Fibroblast of villous mesenchyme (primary cell): ENCODE measurements at regions not wholly inside any gene's neighbourhood (a gene's known extent, or its start where the extent isn't known, plus 50 kb on each side); places are given as distances from the start of the nearest gene placed in this dataset.
"Not testable (repeated sequence)": the region's sequence is repeated elsewhere in the genome, so short reads cannot be mapped to it uniquely, and the experiment has no call there.

Experiments used
- DNase-seq: peaks from one replicate; pipeline ENCODE4 v3.0.0-alpha.2; 2010; ENCODE audit warnings: low read depth
- H3K4me3 ChIP-seq: 2 replicates; pipeline ENCODE4 v1.5.1; 2011; ENCODE audit warnings: low read depth, mild to moderate bottlenecking, low read length
- CTCF ChIP-seq: IDR thresholded peaks from 2 replicates; pipeline ENCODE4 v1.5.1; 2012; ENCODE audit warnings: low read depth, mild to moderate bottlenecking, low read length; ENCODE audit not compliant: insufficient read depth

GRCh38 chr3:8341821-8342247, 159.8 kb upstream of the LMCD1 start:
- TF ChIP-seq CTCF: no peak
- no peak overlapping the region for H3K4me3 ChIP-seq
- DNase-seq: no peak

- TF ChIP-seq CTCF: no peak
- H3K4me3 ChIP-seq: no peak overlapping the region
- DNase-seq: no peak
Observed at GRCh38 chr3:8343058-8343457, 158.6 kb upstream of the LMCD1 start.

- TF ChIP-seq CTCF: no peak
- no peak for DNase-seq
- H3K4me3 ChIP-seq: no peak overlapping the region
Observed at GRCh38 chr3:8345398-8345797, 156.2 kb upstream of the LMCD1 start.

- no peak for TF ChIP-seq CTCF
- H3K4me3 ChIP-seq: no peak overlapping the region
- DNase-seq: no peak
Observed at GRCh38 chr3:8348076-8348475, 153.5 kb upstream of the LMCD1 start.

DNA sequence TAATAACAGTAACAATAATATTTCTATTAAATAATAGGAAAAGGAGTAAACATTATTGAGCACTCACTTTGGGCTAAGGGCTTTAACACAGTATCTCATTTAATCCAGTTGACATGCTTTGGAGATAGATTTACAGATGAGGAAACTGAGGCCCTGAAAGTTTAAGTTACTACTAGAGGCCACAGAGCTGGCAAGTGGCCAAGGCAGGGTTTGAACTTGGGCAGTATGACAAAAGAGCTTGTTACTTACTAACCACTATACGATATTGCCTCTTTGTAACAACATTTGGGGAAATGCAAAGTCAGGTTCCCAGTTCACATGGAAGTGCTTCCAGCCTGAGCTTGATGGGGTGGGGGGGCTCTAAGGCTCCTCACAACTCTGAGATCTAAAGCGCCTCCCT, 149.1 kb upstream of the LMCD1 start:
- H3K4me3 ChIP-seq: no peak overlapping the region
- no peak for TF ChIP-seq CTCF
- DNase-seq: no peak

DNA sequence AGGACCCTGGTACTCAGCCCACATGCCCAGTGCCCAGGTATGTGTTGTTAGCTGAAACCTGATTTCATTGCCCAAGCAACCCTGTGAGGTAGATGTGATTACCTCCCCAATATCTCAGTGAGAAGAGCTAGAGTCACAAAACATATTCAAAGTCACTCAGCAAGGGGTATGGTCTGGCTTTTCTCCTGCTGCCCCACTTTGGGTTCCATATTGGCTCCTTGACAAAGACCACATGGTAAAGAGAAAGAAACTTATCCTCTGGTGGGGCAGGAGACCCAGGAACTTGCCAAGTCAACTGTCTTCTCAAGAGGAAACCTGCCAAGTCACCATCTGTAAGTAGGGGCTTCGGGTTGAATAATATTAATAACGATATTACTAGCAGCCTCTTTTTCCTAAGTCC, 148.3 kb upstream of the LMCD1 start:
- no peak for TF ChIP-seq CTCF
- no peak for DNase-seq
- H3K4me3 ChIP-seq: no peak overlapping the region

GRCh38 chr3:8355346-8355745, 146.3 kb upstream of the LMCD1 start:
- no peak overlapping the region for H3K4me3 ChIP-seq
- TF ChIP-seq CTCF: no peak
- no peak for DNase-seq

- H3K4me3 ChIP-seq, DNase-seq: not testable (repeated sequence)
Observed at GRCh38 chr3:8356066-8356465, 145.6 kb upstream of the LMCD1 start.
